H9 (cell line): ENCODE measurements at regions not wholly inside any gene's neighbourhood (a gene's known extent, or its start where the extent isn't known, plus 50 kb on each side); places are given as distances from the start of the nearest gene placed in this dataset.

Experiments
- DNase-seq: peaks from one replicate; pipeline ENCODE4 v3.0.0-alpha.2; 2017
- H2AFZ ChIP-seq: one replicate; pipeline ENCODE4 v1.6.1; 2013; ENCODE audit warnings: mild to moderate bottlenecking, low read length, control low read depth, moderate library complexity
- H2AK5ac ChIP-seq: 2 replicates; pipeline ENCODE4 v1.6.1; 2013; ENCODE audit warnings: low read length, control low read depth, mixed read lengths; ENCODE audit not compliant: insufficient read length
- H2BK120ac ChIP-seq: one replicate; pipeline ENCODE4 v1.6.1; 2013; ENCODE audit warnings: low read depth, mild to moderate bottlenecking, low read length, control low read depth, inconsistent platforms; ENCODE audit not compliant: poor library complexity, severe bottlenecking
- H2BK12ac ChIP-seq: 2 replicates; pipeline ENCODE4 v1.6.1; 2013; ENCODE audit warnings: low read length, control low read depth, mixed read lengths, low read depth; ENCODE audit not compliant: insufficient read length
- H2BK15ac ChIP-seq: 2 replicates; pipeline ENCODE4 v1.6.1; 2013; ENCODE audit warnings: low read depth, low read length, control low read depth
- H2BK20ac ChIP-seq: one replicate; pipeline ENCODE4 v1.6.1; 2013; ENCODE audit warnings: low read depth, mild to moderate bottlenecking, low read length, control low read depth, inconsistent platforms; ENCODE audit not compliant: poor library complexity, severe bottlenecking
- H2BK5ac ChIP-seq: 2 replicates; pipeline ENCODE4 v1.6.1; 2013; ENCODE audit warnings: low read length, control low read depth, mixed read lengths; ENCODE audit not compliant: insufficient read length
- H3K14ac ChIP-seq: 2 replicates; pipeline ENCODE4 v1.6.1; 2013; ENCODE audit warnings: low read length, control low read depth; ENCODE audit not compliant: insufficient read depth
- H3K18ac ChIP-seq: 2 replicates; pipeline ENCODE4 v1.6.1; 2013; ENCODE audit warnings: low read depth, mild to moderate bottlenecking, mixed read lengths, low read length, control low read depth; ENCODE audit not compliant: insufficient read length
- H3K23ac ChIP-seq: 2 replicates; pipeline ENCODE4 v1.6.1; 2013; ENCODE audit warnings: low read length, control low read depth, mixed read lengths, low read depth; ENCODE audit not compliant: insufficient read length
- H3K23me2 ChIP-seq: 2 replicates; pipeline ENCODE4 v1.6.1; 2013; ENCODE audit warnings: low read depth, mild to moderate bottlenecking, mixed read lengths, low read length, control low read depth; ENCODE audit not compliant: insufficient read length, poor library complexity, severe bottlenecking
- H3K27ac ChIP-seq: 2 replicates; pipeline ENCODE4 v1.5.1; 2013; ENCODE audit warnings: low read length, control low read depth, mixed read lengths, low read depth; ENCODE audit not compliant: insufficient read length
- H3K27me3 ChIP-seq: 2 replicates; pipeline ENCODE4 v1.6.1; 2013; ENCODE audit warnings: low read length, control low read depth, inconsistent platforms; ENCODE audit not compliant: insufficient read depth
- H3K4ac ChIP-seq: 2 replicates; pipeline ENCODE4 v1.6.1; 2013; ENCODE audit warnings: low read depth, mild to moderate bottlenecking, control low read depth, inconsistent platforms, low read length, moderate library complexity
- H3K4me1 ChIP-seq: 2 replicates; pipeline ENCODE4 v1.6.1; 2013; ENCODE audit warnings: low read length, control low read depth, inconsistent platforms; ENCODE audit not compliant: insufficient read depth
- H3K4me2 ChIP-seq: 2 replicates; pipeline ENCODE4 v1.6.1; 2013; ENCODE audit warnings: low read length, control low read depth, mixed read lengths; ENCODE audit not compliant: insufficient read length, insufficient read depth
- H3K56ac ChIP-seq: 2 replicates; pipeline ENCODE4 v1.6.1; 2013; ENCODE audit warnings: low read depth, mild to moderate bottlenecking, mixed read lengths, low read length, control low read depth; ENCODE audit not compliant: insufficient read length
- H3K79me1 ChIP-seq: 2 replicates; pipeline ENCODE4 v1.6.1; 2013; ENCODE audit warnings: low read depth, mild to moderate bottlenecking, moderate library complexity, low read length, control low read depth, inconsistent platforms; ENCODE audit not compliant: insufficient read depth, poor library complexity, severe bottlenecking
- H3K79me2 ChIP-seq: 2 replicates; pipeline ENCODE4 v1.6.1; 2013; ENCODE audit warnings: low read length, control low read depth, inconsistent platforms; ENCODE audit not compliant: insufficient read depth
- H3K9ac ChIP-seq: 2 replicates; pipeline ENCODE4 v1.6.1; 2013; ENCODE audit warnings: low read length, control low read depth, mixed read lengths; ENCODE audit not compliant: insufficient read length; ENCODE audit errors: extremely low read depth
- H3K9me3 ChIP-seq: one replicate; pipeline ENCODE4 v1.6.1; 2013; ENCODE audit warnings: low read depth, low read length, inconsistent platforms; ENCODE audit not compliant: control insufficient read depth
- H3T11ph ChIP-seq: one replicate; pipeline ENCODE4 v1.6.1; 2013; ENCODE audit warnings: mild to moderate bottlenecking, low read length, control low read depth, inconsistent platforms
- H4K20me1 ChIP-seq: one replicate; pipeline ENCODE4 v1.6.1; 2013; ENCODE audit not compliant: control insufficient read depth, insufficient read length, insufficient read depth
- H4K5ac ChIP-seq: 2 replicates; pipeline ENCODE4 v1.6.1; 2013; ENCODE audit warnings: low read depth, mild to moderate bottlenecking, mixed read lengths, low read length, control low read depth; ENCODE audit not compliant: insufficient read length
- H4K8ac ChIP-seq: replicated peaks from 2 replicates; pipeline ENCODE4 v1.6.1; 2013; ENCODE audit warnings: low read length, control low read depth, mixed read lengths, low read depth; ENCODE audit not compliant: insufficient read length
- H4K91ac ChIP-seq: 2 replicates; pipeline ENCODE4 v1.6.1; 2013; ENCODE audit warnings: low read depth, mild to moderate bottlenecking, moderate library complexity, mixed read lengths, low read length, control low read depth; ENCODE audit not compliant: insufficient read length
- H3K27ac Mint-ChIP-seq, 3 experiments: 2 replicates in 2 of 3; 3 replicates in 1 of 3; pipeline ENCODE4 v1.8.0; 2020 to 2021; ENCODE audit warnings: mixed read lengths in 3 of 3, mild to moderate bottlenecking in 1 of 3, moderate library complexity in 1 of 3
- H3K27me3 Mint-ChIP-seq: 2 replicates; pipeline ENCODE4 v1.8.0; 2021; ENCODE audit warnings: low read depth, mild to moderate bottlenecking, moderate library complexity, mixed read lengths
- H3K36me3 Mint-ChIP-seq, 3 experiments: 2 replicates in 2 of 3; 3 replicates in 1 of 3; pipeline ENCODE4 v1.8.0; 2020 to 2021; ENCODE audit warnings: low read depth in 3 of 3, mixed read lengths in 3 of 3; ENCODE audit not compliant: insufficient read depth in 1 of 3
- H3K4me1 Mint-ChIP-seq, 2 experiments: 2 replicates each; pipeline ENCODE4 v1.8.0; 2020; ENCODE audit warnings: mixed read lengths in 2 of 2
- H3K4me3 Mint-ChIP-seq, 2 experiments: 2 replicates in 1 of 2; 3 replicates in 1 of 2; pipeline ENCODE4 v1.8.0; 2020 to 2021; ENCODE audit warnings: mild to moderate bottlenecking in 2 of 2, mixed read lengths in 2 of 2, moderate library complexity in 1 of 2
- H3K9me3 Mint-ChIP-seq, 2 experiments: 2 replicates in 1 of 2; 3 replicates in 1 of 2; pipeline ENCODE4 v1.8.0; 2020; ENCODE audit warnings: mild to moderate bottlenecking in 2 of 2, mixed read lengths in 2 of 2, moderate library complexity in 1 of 2
- WGBS: extraction: QIAGEN DNeasy Blood & Tissue Kit; methylation state at CpG from one replicate; pipeline ENCODE4 v1.1.7; 2013; ENCODE audit warnings: missing lambda C conversion rate, low lambda C conversion rate, mixed read lengths; ENCODE audit not compliant: insufficient read length; ENCODE audit errors: extremely low coverage; 5-methylcytosine and 5-hydroxymethylcytosine counted together
- TF ChIP-seq, protein P1 (sequence below): fragments of 200-600 bp; sonication (generic); conservative IDR thresholded peaks from 3 replicates; pipeline ENCODE4 v1.8.0; 2021; ENCODE audit warnings: antibody characterized with exemption, mild to moderate bottlenecking

DNA sequence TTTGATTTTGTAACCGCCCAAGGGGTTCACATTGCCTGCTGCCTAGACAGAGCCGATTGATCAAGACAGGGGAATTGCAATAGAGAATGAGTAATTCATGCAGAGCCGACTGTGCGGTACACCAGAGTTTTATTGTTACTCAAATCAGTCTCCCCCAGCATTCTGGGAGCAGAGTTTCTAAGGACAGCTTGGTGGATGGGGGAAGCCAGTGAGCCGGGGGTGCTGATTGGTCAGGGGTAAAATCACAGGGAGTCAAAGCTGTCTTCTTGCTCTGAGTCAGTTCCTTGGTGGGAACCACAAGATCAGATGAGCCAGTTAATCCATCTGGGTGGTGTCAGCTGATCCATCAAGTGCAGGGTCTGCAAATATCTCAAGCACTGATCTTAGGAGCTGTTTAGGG lies 60.0 kb upstream of the EZR start:
- Histone ChIP-seq H3K4ac (no peak overlapping the region), H2AFZ (no peak overlapping the region), H4K5ac (no peak overlapping the region), H3K4me1 (no peaks in the 10 kb centered on the region; the same call in 1 of the 2 replicates), H2BK20ac (no peak overlapping the region), H3K9me3 (no peaks in the 10 kb centered on the region), H3K27ac (no peak overlapping the region), H3K79me1 (no peaks in the 10 kb centered on the region), H4K20me1 (no peaks in the 10 kb centered on the region), H4K91ac (no peak overlapping the region), H3K23ac (no peak overlapping the region), H3K4me2 (no peak overlapping the region), H3K23me2 (no peaks in the 10 kb centered on the region), H2AK5ac (no peak overlapping the region), H2BK120ac (no peak overlapping the region), H3T11ph (no peak overlapping the region), H3K14ac (no peak overlapping the region), H3K27me3 (no peaks in the 10 kb centered on the region), H3K18ac (no peak overlapping the region), H2BK15ac (no peak overlapping the region), H2BK5ac (no peak overlapping the region), H3K56ac (no peak overlapping the region), H4K8ac (no peak overlapping the region), H3K79me2 (no peaks in the 10 kb centered on the region), H3K9ac (no peak overlapping the region), H2BK12ac (no peak overlapping the region)
- no peaks in the 10 kb centered on the region for H3K27me3 Mint-ChIP-seq
- no CpG with 5 or more reads among the region's 5 CpGs for WGBS
- TF ChIP-seq, protein P1, sequence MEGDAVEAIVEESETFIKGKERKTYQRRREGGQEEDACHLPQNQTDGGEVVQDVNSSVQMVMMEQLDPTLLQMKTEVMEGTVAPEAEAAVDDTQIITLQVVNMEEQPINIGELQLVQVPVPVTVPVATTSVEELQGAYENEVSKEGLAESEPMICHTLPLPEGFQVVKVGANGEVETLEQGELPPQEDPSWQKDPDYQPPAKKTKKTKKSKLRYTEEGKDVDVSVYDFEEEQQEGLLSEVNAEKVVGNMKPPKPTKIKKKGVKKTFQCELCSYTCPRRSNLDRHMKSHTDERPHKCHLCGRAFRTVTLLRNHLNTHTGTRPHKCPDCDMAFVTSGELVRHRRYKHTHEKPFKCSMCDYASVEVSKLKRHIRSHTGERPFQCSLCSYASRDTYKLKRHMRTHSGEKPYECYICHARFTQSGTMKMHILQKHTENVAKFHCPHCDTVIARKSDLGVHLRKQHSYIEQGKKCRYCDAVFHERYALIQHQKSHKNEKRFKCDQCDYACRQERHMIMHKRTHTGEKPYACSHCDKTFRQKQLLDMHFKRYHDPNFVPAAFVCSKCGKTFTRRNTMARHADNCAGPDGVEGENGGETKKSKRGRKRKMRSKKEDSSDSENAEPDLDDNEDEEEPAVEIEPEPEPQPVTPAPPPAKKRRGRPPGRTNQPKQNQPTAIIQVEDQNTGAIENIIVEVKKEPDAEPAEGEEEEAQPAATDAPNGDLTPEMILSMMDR, result no peak
- H3K4me3 Mint-ChIP-seq, result no peak overlapping the region; a peak in 1 of 5 replicates
- H3K36me3 Mint-ChIP-seq, result peaks cover 0 to 22% (median 8%) of the 10 kb centered on the region in 3 experiments
- H3K4me1 Mint-ChIP-seq, result peaks cover 14 to 19% of the 10 kb centered on the region in 2 experiments
- DNase-seq, result peak; percentile 53
- peak overlapping the region; percentile 53 to 95 (median 95); a peak in 5 of 7 replicates for H3K27ac Mint-ChIP-seq
- H3K9me3 Mint-ChIP-seq, result peaks cover 10 to 20% of the 10 kb centered on the region in 2 experiments
